GM12891 (cell line): ENCODE measurements at regions not wholly inside any gene's neighbourhood (a gene's known extent, or its start where the extent isn't known, plus 50 kb on each side); places are given as distances from the start of the nearest gene placed in this dataset.

Experiments used
- PAX5 ChIP-seq: IDR thresholded peaks from 2 replicates; pipeline ENCODE4 v1.6.1; 2011; ENCODE audit warnings: low read length, moderate library complexity, mild to moderate bottlenecking; ENCODE audit not compliant: insufficient read depth, severe bottlenecking
- POLR2A ChIP-seq: IDR thresholded peaks from 2 replicates; pipeline ENCODE4 v1.6.1; 2011; ENCODE audit warnings: low read depth, low read length, control low read depth

DNA sequence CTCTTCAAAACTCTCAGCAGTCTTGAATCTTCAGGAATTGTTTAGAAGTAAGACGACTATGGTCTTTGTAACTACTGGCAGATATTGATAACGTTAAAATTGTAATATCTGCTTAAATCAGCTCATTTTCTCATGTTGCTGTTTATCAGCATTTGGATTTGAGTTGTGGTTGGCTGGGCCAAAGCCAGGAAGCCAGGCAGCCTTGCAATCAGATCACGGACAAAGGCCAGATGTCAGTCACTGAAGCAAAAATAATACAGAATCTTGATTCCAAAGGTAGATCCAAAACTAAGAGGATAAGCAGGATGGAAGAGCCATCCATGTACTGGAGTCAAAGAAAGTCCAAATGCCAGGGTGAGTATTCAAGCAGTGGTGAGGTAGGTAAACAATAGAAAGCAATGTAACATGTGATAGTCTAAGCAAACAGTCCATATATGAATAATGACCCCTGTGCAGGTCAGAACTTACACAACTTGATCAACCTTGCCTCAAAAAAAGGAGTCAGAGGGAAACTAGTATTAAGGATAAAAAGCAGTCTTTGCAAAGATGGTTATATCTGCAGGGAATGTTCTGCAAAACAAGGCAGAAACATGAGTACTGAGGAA, 95.8 kb upstream of the RAP1B start:
- TF ChIP-seq POLR2A (no peak), PAX5 (no peak)
